Esophagus muscularis mucosa (tissue), 3 donors: ENCODE measurements at regions not wholly inside any gene's neighbourhood (a gene's known extent, or its start where the extent isn't known, plus 50 kb on each side); places are given as distances from the start of the nearest gene placed in this dataset.

Experiments used
- CTCF ChIP-seq, 3 experiments: fragments of 200-600 bp in 2 of 3; fragments of 450-650 bp in 1 of 3; sonication (generic) in 2 of 3; IDR thresholded peaks; one replicate each; pipeline ENCODE4 v1.5.1; 2017 to 2019; ENCODE audit warnings: antibody characterized with exemption in 3 of 3, mild to moderate bottlenecking in 2 of 3, moderate library complexity in 1 of 3
- POLR2A ChIP-seq: fragments of 450-650 bp; IDR thresholded peaks from one replicate; pipeline ENCODE4 v1.6.1; 2017; ENCODE audit warnings: antibody characterized with exemption, moderate library complexity, mild to moderate bottlenecking, low read depth
- POLR2AphosphoS5 ChIP-seq, 2 donors: sonication (generic); formaldehyde crosslinking; IDR thresholded peaks; one replicate each; pipeline ENCODE4 v1.6.1; 2017; ENCODE audit warnings: antibody characterized with exemption in 2 of 2

DNA sequence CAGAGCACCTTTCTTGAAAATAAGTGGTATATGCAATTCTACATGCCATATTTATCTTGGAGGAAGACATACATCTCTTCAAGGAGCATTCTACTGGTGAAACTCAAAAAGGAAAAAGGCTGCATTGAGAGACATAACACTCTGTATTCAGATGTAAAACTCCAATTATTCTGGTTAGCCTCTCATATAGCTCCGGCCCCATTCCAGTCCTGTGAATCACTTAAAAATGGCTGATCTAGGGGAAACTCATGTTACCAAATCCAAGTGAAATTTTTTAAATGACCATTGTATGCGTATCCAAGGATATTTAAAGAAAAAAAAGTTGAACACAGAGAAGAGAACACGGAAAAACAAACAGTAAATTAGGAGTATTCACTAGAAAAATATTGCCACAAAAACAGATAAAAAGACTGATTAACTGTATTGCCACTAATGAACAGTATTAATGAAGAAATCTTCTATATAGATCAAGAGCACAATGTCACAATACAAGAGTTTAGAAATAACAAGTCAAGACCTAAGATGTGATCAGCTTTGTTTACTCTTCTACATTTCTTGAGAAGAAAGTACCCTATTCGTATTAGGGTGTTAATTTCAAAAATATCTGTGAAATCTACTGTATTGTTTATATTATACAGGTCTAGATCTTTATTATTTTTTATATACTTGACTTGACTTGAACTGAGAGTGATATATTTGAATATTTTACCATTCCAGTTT, 124.5 kb upstream of the GJE1 start:
- no peak for TF ChIP-seq POLR2AphosphoS5 (IDR thresholded peaks at IDR 0.05)
- TF ChIP-seq CTCF (IDR thresholded peaks at IDR 0.05) = no peak
- TF ChIP-seq POLR2A = no peak
